Upper lobe of left lung (tissue), 4 donors: ENCODE measurements at regions not wholly inside any gene's neighbourhood (a gene's known extent, or its start where the extent isn't known, plus 50 kb on each side); places are given as distances from the start of the nearest gene placed in this dataset.

Experiments
- CTCF ChIP-seq, 6 experiments: fragments of 450-650 bp in 4 of 6; fragments of 200-600 bp in 2 of 6; sonication (generic) in 2 of 6; IDR thresholded peaks; one replicate each; pipeline ENCODE4 v1.5.1; 2016 to 2019; ENCODE audit warnings: antibody characterized with exemption in 6 of 6
- EP300 ChIP-seq, 4 donors: sonication (generic); formaldehyde crosslinking; IDR thresholded peaks; one replicate each; pipeline ENCODE4 v1.5.1; 2017; ENCODE audit warnings: antibody characterized with exemption in 4 of 4, control low read depth in 2 of 4
- POLR2A ChIP-seq, 4 donors: fragments of 450-650 bp; IDR thresholded peaks; one replicate each; pipeline ENCODE4 v1.5.1; 2016 to 2017; ENCODE audit warnings: antibody characterized with exemption in 4 of 4, mild to moderate bottlenecking in 2 of 4
- POLR2AphosphoS5 ChIP-seq, 2 donors: sonication (generic); formaldehyde crosslinking; IDR thresholded peaks; one replicate each; pipeline ENCODE4 v1.5.1; 2017; ENCODE audit warnings: antibody characterized with exemption in 2 of 2

- no peak for TF ChIP-seq CTCF (IDR thresholded peaks at IDR 0.05)
- no peak for TF ChIP-seq POLR2AphosphoS5 (IDR thresholded peaks at IDR 0.05)
- TF ChIP-seq POLR2A (IDR thresholded peaks at IDR 0.05): no peak
- no peak for TF ChIP-seq EP300 (IDR thresholded peaks at IDR 0.05)
Observed at GRCh38 chr13:34758628-34759027, 183.4 kb upstream of the NBEA start.
